IMR-90 (cell line): ENCODE measurements at regions not wholly inside any gene's neighbourhood (a gene's known extent, or its start where the extent isn't known, plus 50 kb on each side); places are given as distances from the start of the nearest gene placed in this dataset.

Experiments used
- ATAC-seq: fragments of 200-7000 bp; cut with Tn5 transposase; 2 replicates; pipeline ENCODE4 v1.9.1; 2020; ENCODE audit warnings: low read depth, mild to moderate bottlenecking, moderate library complexity
- BruUV-seq: library from RNA; stranded (reverse); fragments of 400-500 nt; replicated peaks from 2 replicates; lab custom pipeline; 2021; lab: Mats Ljungman, UMichigan
- CTCF ChIA-PET: fragments of 300-600 bp; formaldehyde crosslinking; extraction: SDS; loops from one replicate; lab custom pipeline; 2021; ENCODE audit warnings: antibody characterized with exemption; lab: Yijun Ruan, JAX
- POLR2A ChIA-PET: fragments of 300-600 bp; sonication (Branson Sonifier 250); formaldehyde crosslinking; loops from one replicate; lab custom pipeline; 2022; ENCODE audit warnings: antibody characterized with exemption; ENCODE audit not compliant: unreplicated experiment; lab: Charles Lee
- DNase-seq: peaks from one replicate; pipeline ENCODE4 v3.0.0; 2013
- H2AFZ ChIP-seq: replicated peaks from 2 replicates; pipeline ENCODE3; 2013; ENCODE audit warnings: low read length, mild to moderate bottlenecking; ENCODE audit not compliant: poor library complexity
- H2AK5ac ChIP-seq: 2 replicates; pipeline ENCODE4 v1.6.1; 2013; ENCODE audit warnings: low read depth, low read length, inconsistent platforms
- H2AK9ac ChIP-seq: replicated peaks from 2 replicates; pipeline ENCODE3; 2013; ENCODE audit warnings: mild to moderate bottlenecking, low read depth, low read length, moderate library complexity; ENCODE audit not compliant: poor library complexity
- H2BK120ac ChIP-seq: 2 replicates; pipeline ENCODE4 v1.6.1; 2013; ENCODE audit warnings: low read depth, low read length, inconsistent platforms
- H2BK15ac ChIP-seq: 3 replicates; pipeline ENCODE4 v1.6.1; 2013; ENCODE audit warnings: low read depth, low read length, inconsistent platforms
- H2BK20ac ChIP-seq: 2 replicates; pipeline ENCODE4 v1.6.1; 2013; ENCODE audit warnings: low read depth, mild to moderate bottlenecking, inconsistent platforms, low read length, moderate library complexity
- H2BK5ac ChIP-seq: 2 replicates; pipeline ENCODE4 v1.6.1; 2013; ENCODE audit warnings: mild to moderate bottlenecking, low read depth, low read length, inconsistent platforms; ENCODE audit not compliant: poor library complexity, severe bottlenecking
- H3K14ac ChIP-seq: replicated peaks from 2 replicates; pipeline ENCODE4 v1.6.1; 2013; ENCODE audit warnings: low read depth, low read length, inconsistent platforms
- H3K18ac ChIP-seq: 2 replicates; pipeline ENCODE4 v1.6.1; 2013; ENCODE audit warnings: low read depth, low read length, control low read depth
- H3K23ac ChIP-seq: 2 replicates; pipeline ENCODE4 v1.6.1; 2013; ENCODE audit warnings: low read depth, low read length, inconsistent platforms
- H3K27ac ChIP-seq: 2 replicates; pipeline ENCODE4 v1.5.1; 2013; ENCODE audit warnings: mild to moderate bottlenecking, control low read depth, low read length; ENCODE audit not compliant: insufficient read depth
- H3K27me3 ChIP-seq: 2 replicates; pipeline ENCODE4 v1.6.1; 2013; ENCODE audit warnings: low read length; ENCODE audit not compliant: control insufficient read depth, insufficient read depth
- H3K36me3 ChIP-seq: 2 replicates; pipeline ENCODE4 v1.6.1; 2013; ENCODE audit warnings: low read length, mixed read lengths; ENCODE audit not compliant: control insufficient read depth, insufficient read depth
- H3K4ac ChIP-seq: 2 replicates; pipeline ENCODE4 v1.6.1; 2013; ENCODE audit warnings: low read depth, low read length, inconsistent platforms
- H3K4me1 ChIP-seq: 2 replicates; pipeline ENCODE4 v1.6.1; 2013; ENCODE audit warnings: low read length, mixed read lengths; ENCODE audit not compliant: control insufficient read depth, insufficient read depth
- H3K4me2 ChIP-seq: 2 replicates; pipeline ENCODE4 v1.6.1; 2013; ENCODE audit warnings: low read depth, mild to moderate bottlenecking, control low read depth, low read length, moderate library complexity
- H3K4me3 ChIP-seq: 2 replicates; pipeline ENCODE4 v1.5.1; 2013; ENCODE audit warnings: low read depth, mild to moderate bottlenecking, control low read depth, low read length, moderate library complexity; ENCODE audit not compliant: insufficient read depth
- H3K56ac ChIP-seq: 2 replicates; pipeline ENCODE4 v1.6.1; 2013; ENCODE audit warnings: low read length, inconsistent platforms; ENCODE audit not compliant: insufficient read depth; ENCODE audit errors: extremely low read depth
- H3K79me1 ChIP-seq, 2 experiments: 2 replicates each; pipeline ENCODE4 v1.6.1; 2013; ENCODE audit warnings: low read length in 2 of 2, inconsistent platforms in 1 of 2, low read depth in 1 of 2
- H3K9ac ChIP-seq: 2 replicates; pipeline ENCODE4 v1.6.1; 2013; ENCODE audit warnings: low read depth, low read length, control low read depth
- H3K9me1 ChIP-seq: 2 replicates; pipeline ENCODE4 v1.6.1; 2013; ENCODE audit warnings: low read length, inconsistent platforms; ENCODE audit not compliant: insufficient read depth
- H3K9me3 ChIP-seq: 2 replicates; pipeline ENCODE4 v1.6.1; 2013; ENCODE audit warnings: low read length; ENCODE audit not compliant: control insufficient read depth, insufficient read depth
- H4K20me1 ChIP-seq: 2 replicates; pipeline ENCODE4 v1.6.1; 2013; ENCODE audit warnings: low read length, inconsistent platforms; ENCODE audit not compliant: insufficient read depth
- H4K5ac ChIP-seq: 2 replicates; pipeline ENCODE4 v1.6.1; 2013; ENCODE audit warnings: mild to moderate bottlenecking, low read depth, low read length, control low read depth
- H4K8ac ChIP-seq, 2 experiments: 2 replicates each; pipeline ENCODE4 v1.6.1; 2013; ENCODE audit warnings: low read depth in 2 of 2, low read length in 2 of 2, control low read depth in 1 of 2, inconsistent platforms in 1 of 2
- H4K91ac ChIP-seq: 2 replicates; pipeline ENCODE4 v1.6.1; 2013; ENCODE audit warnings: low read depth, low read length, inconsistent platforms; ENCODE audit not compliant: insufficient read depth
- BHLHE40 ChIP-seq: fragments of 150-350 bp; IDR thresholded peaks from 2 replicates; pipeline ENCODE4 v1.6.1; 2016; ENCODE audit warnings: mild to moderate bottlenecking, low read depth, low read length
- CEBPB ChIP-seq: IDR thresholded peaks from 2 replicates; pipeline ENCODE4 v1.6.1; 2012; ENCODE audit warnings: low read depth, low read length, improper control_type of control experiment
- CHD1 ChIP-seq: IDR thresholded peaks from 2 replicates; pipeline ENCODE4 v1.6.1; 2012; ENCODE audit warnings: low read depth, low read length, improper control_type of control experiment
- ELK1 ChIP-seq: fragments of 150-350 bp; IDR thresholded peaks from 2 replicates; pipeline ENCODE4 v1.6.1; 2016; ENCODE audit warnings: low read depth, mild to moderate bottlenecking, low read length, moderate library complexity, borderline replicate concordance
- FOS ChIP-seq: fragments of 150-350 bp; IDR thresholded peaks from 2 replicates; pipeline ENCODE4 v1.6.1; 2016; ENCODE audit warnings: low read depth, low read length
- MAFK ChIP-seq: IDR thresholded peaks from 2 replicates; pipeline ENCODE4 v1.6.1; 2012; ENCODE audit warnings: low read depth, low read length, improper control_type of control experiment
- MXI1 ChIP-seq: IDR thresholded peaks from 2 replicates; pipeline ENCODE4 v1.6.1; 2012; ENCODE audit warnings: low read depth, mild to moderate bottlenecking, low read length, moderate library complexity, borderline replicate concordance
- NFE2L2 ChIP-seq: fragments of 150-350 bp; IDR thresholded peaks from 2 replicates; pipeline ENCODE4 v1.6.1; 2016; ENCODE audit warnings: low read depth, mild to moderate bottlenecking, low read length
- POLR2A ChIP-seq: IDR thresholded peaks from 2 replicates; pipeline ENCODE4 v1.6.1; 2012; ENCODE audit warnings: mild to moderate bottlenecking, low read depth, low read length
- RCOR1 ChIP-seq: IDR thresholded peaks from 2 replicates; pipeline ENCODE4 v1.6.1; 2012; ENCODE audit warnings: mild to moderate bottlenecking, low read length, improper control_type of control experiment; ENCODE audit not compliant: insufficient replicate concordance
- RFX5 ChIP-seq: IDR thresholded peaks from 2 replicates; pipeline ENCODE4 v1.8.0; 2012; ENCODE audit warnings: low read depth, mild to moderate bottlenecking, low read length, moderate library complexity
- SMC3 ChIP-seq: fragments of 150-350 bp; IDR thresholded peaks from 2 replicates; pipeline ENCODE4 v1.6.1; 2016; ENCODE audit warnings: low read depth, mild to moderate bottlenecking, antibody characterized with exemption, low read length, moderate library complexity
- dilution Hi-C: fragments of 300-500 bp; cut with HindIII; formaldehyde crosslinking; loops from one replicate; pipeline ENCODE4 v1.14.3; 2018; ENCODE audit warnings: low sequenced_read_pairs; ENCODE audit not compliant: unreplicated experiment
- in situ Hi-C: fragments of 300-500 bp; cut with MboI; formaldehyde crosslinking; loops from 3 replicates; pipeline ENCODE4 v1.14.3; 2019; ENCODE audit warnings: low sequenced_read_pairs, inconsistent platforms, mixed read lengths
- intact Hi-C: fragments of 100-400 bp; cut with micrococcal nuclease; formaldehyde crosslinking; loops from 2 replicates; pipeline ENCODE4 v1.10.0; 2022

DNA sequence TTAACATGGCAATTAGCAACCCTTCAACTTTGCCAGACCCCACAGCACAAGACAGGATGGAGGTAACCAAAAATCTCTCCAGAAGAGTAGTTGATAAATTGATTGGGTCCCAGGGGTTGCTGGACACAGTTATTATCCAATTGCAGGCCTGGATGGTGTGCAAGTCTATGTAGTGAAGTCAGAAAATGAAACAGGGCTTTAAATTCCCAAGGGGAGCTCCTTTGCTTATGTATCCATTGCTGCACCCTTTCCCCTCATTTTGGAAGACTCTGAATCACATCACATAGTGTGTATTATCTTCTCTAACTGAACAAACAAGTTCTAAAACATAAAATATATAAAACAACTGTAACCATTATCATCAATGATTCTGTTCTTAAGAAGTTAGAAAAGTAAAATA is 550.2 kb downstream of the LMO4 start:
- dilution Hi-C loops, result no loop called here
- in situ Hi-C loops, result no loop called here

More for the DNA sequence above, 550.2 kb downstream of the LMO4 start:
- TF ChIP-seq MXI1 (no peak), CEBPB (no peak), CHD1 (no peak), MAFK (no peak), RFX5 (no peak), ELK1 (no peak), POLR2A (no peak), SMC3 (no peak), NFE2L2 (no peak), RCOR1 (no peak), BHLHE40 (no peak), FOS (no peak)
- Histone ChIP-seq H3K9me1 (no peaks in the 10 kb centered on the region), H2AFZ (no peak overlapping the region), H2BK15ac (no peak overlapping the region), H3K4me2 (no peak overlapping the region), H3K27ac (no peak overlapping the region), H2AK9ac (no peak overlapping the region), H3K4me3 (no peak overlapping the region), H3K9me3 (no peaks in the 10 kb centered on the region), H3K18ac (no peak overlapping the region), H2BK20ac (no peak overlapping the region), H2BK120ac (no peak overlapping the region), H3K36me3 (no peaks in the 10 kb centered on the region), H3K79me1 (no peaks in the 10 kb centered on the region), H4K20me1 (no peaks in the 10 kb centered on the region), H3K56ac (no peak overlapping the region), H3K4me1 (peaks cover 2% of the 10 kb centered on the region; the same call in 1 of the 2 replicates), H4K8ac (no peak overlapping the region), H2AK5ac (no peak overlapping the region), H2BK5ac (no peak overlapping the region), H3K4ac (no peak overlapping the region), H4K5ac (no peak overlapping the region), H3K23ac (no peak overlapping the region), H3K9ac (no peak overlapping the region), H4K91ac (no peak overlapping the region), H3K14ac (no peak overlapping the region), H3K27me3 (no peaks in the 10 kb centered on the region)
- DNase-seq, result no peak
- ChIA-PET CTCF (no interaction called here), POLR2A (no interaction called here)
- peak; percentile 32; the same call in 1 of the 2 replicates for ATAC-seq
- intact Hi-C loops, result no loop called here
- no TSS peak for BruUV-seq
